Natural killer cell (primary cell): ENCODE measurements at regions not wholly inside any gene's neighbourhood (a gene's known extent, or its start where the extent isn't known, plus 50 kb on each side); places are given as distances from the start of the nearest gene placed in this dataset.

Experiments
- ATAC-seq, 3 donors: fragments of 150-1000 bp in 2 of 3; fragments of 200-7000 bp in 1 of 3; cut with Tn5 transposase; 1 replicate in 1 of 3; 2 replicates in 2 of 3; pipeline ENCODE4 v1.10.0; 2021; ENCODE audit warnings: mild to moderate bottlenecking in 2 of 3, moderate library complexity in 2 of 3
- DNase-seq, 2 donors: peaks; one replicate each; pipeline versions ENCODE4 v3.0.0 to v3.0.0-alpha.2; 2013 to 2021; ENCODE audit warnings: mixed read lengths in 1 of 2
- H3K27ac ChIP-seq: one replicate; pipeline ENCODE4 v1.5.1; 2013; ENCODE audit warnings: mild to moderate bottlenecking, low read length
- H3K27me3 ChIP-seq: one replicate; pipeline ENCODE4 v1.6.1; 2013; ENCODE audit warnings: low read length; ENCODE audit not compliant: control insufficient read depth, insufficient read depth
- H3K36me3 ChIP-seq: one replicate; pipeline ENCODE4 v1.6.1; 2013; ENCODE audit warnings: low read length; ENCODE audit not compliant: control insufficient read depth, insufficient read depth
- H3K4me1 ChIP-seq: one replicate; pipeline ENCODE4 v1.6.1; 2013; ENCODE audit warnings: low read length; ENCODE audit not compliant: control insufficient read depth, insufficient read depth
- H3K4me3 ChIP-seq: one replicate; pipeline ENCODE4 v1.5.1; 2013; ENCODE audit warnings: low read length
- H3K9me3 ChIP-seq: one replicate; pipeline ENCODE4 v1.6.1; 2013; ENCODE audit warnings: low read length; ENCODE audit not compliant: control insufficient read depth, insufficient read depth
- H3K27ac Mint-ChIP-seq, 2 donors: one replicate each; pipeline ENCODE4 v1.8.0; 2022; ENCODE audit warnings: mild to moderate bottlenecking in 2 of 2, mixed read lengths in 2 of 2, moderate library complexity in 1 of 2
- H3K27me3 Mint-ChIP-seq, 2 donors: one replicate each; pipeline ENCODE4 v1.8.0; 2022; ENCODE audit warnings: low read depth in 2 of 2, mixed read lengths in 2 of 2
- H3K36me3 Mint-ChIP-seq: one replicate; pipeline ENCODE4 v1.8.0; 2022; ENCODE audit warnings: mixed read lengths
- H3K4me1 Mint-ChIP-seq, 2 donors: one replicate each; pipeline ENCODE4 v1.8.0; 2022; ENCODE audit warnings: mixed read lengths in 2 of 2
- H3K4me3 Mint-ChIP-seq: one replicate; pipeline ENCODE4 v1.8.0; 2022; ENCODE audit warnings: mild to moderate bottlenecking, moderate library complexity, mixed read lengths
- H3K9me3 Mint-ChIP-seq, 2 donors: one replicate each; pipeline ENCODE4 v1.8.0; 2022; ENCODE audit warnings: mixed read lengths in 2 of 2
- CTCF ChIP-seq: fragments of 200-600 bp; IDR thresholded peaks from one replicate; pipeline ENCODE4 v1.8.0; 2022; ENCODE audit warnings: antibody characterized with exemption
- WGBS: methylation state at CpG from one replicate; pipeline ENCODE4 v1.1.7; 2013; ENCODE audit warnings: missing lambda C conversion rate; ENCODE audit not compliant: insufficient coverage; 5-methylcytosine and 5-hydroxymethylcytosine counted together
- intact Hi-C: fragments of 100-400 bp; cut with micrococcal nuclease; formaldehyde crosslinking; loops from one replicate; pipeline ENCODE4 v1.14.2; 2022

DNA sequence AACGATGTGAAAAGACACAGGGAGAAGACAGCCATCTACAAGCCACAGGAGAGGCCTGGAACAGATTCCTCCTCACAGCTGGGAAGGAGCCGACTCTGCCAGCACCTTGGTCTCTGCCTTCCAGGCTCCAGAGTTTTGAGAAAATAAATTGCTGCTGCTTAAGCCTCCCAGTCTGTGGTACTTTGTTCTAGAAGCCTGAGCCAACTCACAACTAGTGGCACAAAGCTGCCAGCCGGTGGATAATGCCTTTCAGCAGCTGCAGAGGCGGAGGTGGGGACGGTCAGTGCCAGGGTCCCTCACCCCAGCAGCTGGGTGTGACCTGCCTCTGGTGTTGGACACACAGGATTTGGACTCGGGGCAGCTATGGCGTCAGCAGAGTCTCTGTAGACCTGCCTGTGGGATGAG is 255.4 kb upstream of the PITRM1 start:
- Mint-ChIP-seq H3K9me3 (peaks cover 0 to 3% of the 10 kb centered on the region in 2 donors), H3K27ac (no peak overlapping the region), H3K4me3 (no peak overlapping the region), H3K27me3 (peaks cover 0 to 20% of the 10 kb centered on the region in 2 donors), H3K4me1 (peaks cover 6 to 28% of the 10 kb centered on the region in 2 donors), H3K36me3 (no peaks in the 10 kb centered on the region)
- Histone ChIP-seq H3K27me3 (no peaks in the 10 kb centered on the region), H3K27ac (no peak overlapping the region), H3K36me3 (no peaks in the 10 kb centered on the region), H3K4me1 (no peaks in the 10 kb centered on the region), H3K9me3 (no peaks in the 10 kb centered on the region), H3K4me3 (no peak overlapping the region)
- ATAC-seq (no peak), DNase-seq (no peak)
- no peak for TF ChIP-seq CTCF
- 92% methylated on average over 7 of the region's 7 CpGs for WGBS
- intact Hi-C loops, result no loop called here

- peaks cover 0 to 3% of the 10 kb centered on the region in 2 donors for H3K9me3 Mint-ChIP-seq
- H3K27ac Mint-ChIP-seq, result no peak overlapping the region
- WGBS, result 92% methylated on average over 2 of the region's 2 CpGs
- peaks cover 8 to 34% of the 10 kb centered on the region in 2 donors for H3K4me1 Mint-ChIP-seq
- intact Hi-C loops, result no loop called here
- H3K27me3 Mint-ChIP-seq, result peaks cover 0 to 20% of the 10 kb centered on the region in 2 donors
- ATAC-seq (no peak), DNase-seq (no peak)
- no peaks in the 10 kb centered on the region for H3K36me3 Mint-ChIP-seq
- no peak overlapping the region for H3K4me3 ChIP-seq
- TF ChIP-seq CTCF, result no peak
- no peak overlapping the region for H3K27ac ChIP-seq
- H3K4me3 Mint-ChIP-seq, result no peak overlapping the region
- H3K36me3 ChIP-seq, result no peaks in the 10 kb centered on the region
- peaks cover under 1% of the 10 kb centered on the region for H3K4me1 ChIP-seq
- H3K27me3 ChIP-seq, result no peaks in the 10 kb centered on the region
- H3K9me3 ChIP-seq, result no peaks in the 10 kb centered on the region
These were observed 254.8 kb upstream of the PITRM1 start for GRCh38 chr10:3427347-3427746.

DNA sequence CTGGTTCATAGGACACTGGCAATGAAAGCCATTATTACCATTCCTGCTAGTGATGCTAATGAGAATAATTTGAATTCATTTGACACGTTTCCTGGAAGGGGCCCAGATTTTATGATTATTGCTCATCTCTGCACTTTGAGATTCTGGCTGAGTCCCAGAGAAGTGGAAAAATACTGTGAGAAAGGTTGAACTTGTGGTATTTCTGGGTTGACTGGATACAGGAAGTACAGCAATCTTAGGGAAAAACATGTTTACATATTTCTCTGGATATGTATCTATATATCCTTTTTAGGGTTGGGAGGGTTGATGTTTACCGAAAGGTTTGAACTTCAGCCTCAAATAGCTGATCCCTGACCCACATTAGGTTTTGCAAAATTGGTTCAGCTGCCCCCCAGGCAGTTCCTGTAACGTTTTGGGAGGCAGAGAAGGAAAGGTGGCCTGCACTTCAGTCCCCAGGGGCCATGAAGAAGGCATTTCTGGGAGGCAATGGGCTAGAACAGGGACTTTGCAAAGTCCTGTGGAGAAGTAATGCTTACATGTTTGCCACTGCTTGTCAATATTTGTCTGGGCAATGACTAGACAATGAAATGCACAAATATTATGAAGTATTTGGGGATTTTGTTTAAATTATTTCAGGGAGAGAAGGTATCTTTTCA is 253.7 kb upstream of the PITRM1 start:
- Mint-ChIP-seq H3K9me3 (peaks cover 0 to 3% of the 10 kb centered on the region in 2 donors), H3K4me1 (peaks cover 15 to 44% of the 10 kb centered on the region in 2 donors), H3K4me3 (no peak overlapping the region), H3K27ac (no peak overlapping the region), H3K36me3 (no peaks in the 10 kb centered on the region), H3K27me3 (peaks cover 0 to 20% of the 10 kb centered on the region in 2 donors)
- Histone ChIP-seq H3K27ac (no peak overlapping the region), H3K4me3 (no peak overlapping the region), H3K27me3 (no peaks in the 10 kb centered on the region), H3K36me3 (no peaks in the 10 kb centered on the region), H3K4me1 (peaks cover 8% of the 10 kb centered on the region), H3K9me3 (no peaks in the 10 kb centered on the region)
- no peak for ATAC-seq
- intact Hi-C loops, result no loop called here
- TF ChIP-seq CTCF, result no peak
- WGBS, result 75% methylated on average over 3 of the region's 3 CpGs
- no peak for DNase-seq

DNA sequence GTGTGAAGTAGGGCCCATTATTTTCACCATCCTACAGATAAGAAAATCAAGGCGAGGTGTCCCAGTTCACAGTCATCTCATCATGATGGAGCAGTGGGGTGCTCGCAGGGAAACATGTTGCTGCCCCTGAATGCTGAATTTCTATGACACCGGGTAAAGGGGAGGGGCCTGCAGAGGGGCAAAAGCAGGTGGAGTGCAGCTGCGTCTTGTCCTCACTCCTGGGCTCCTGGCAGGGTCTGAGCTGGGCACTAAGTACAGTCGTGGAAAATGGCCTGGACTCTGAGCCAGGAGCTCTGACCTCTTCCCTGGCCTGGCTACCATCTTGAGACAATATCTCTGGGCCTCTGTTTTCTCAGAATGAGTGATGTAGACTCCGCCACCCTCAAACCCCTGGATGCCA is 253.1 kb upstream of the PITRM1 start:
- H3K4me3 ChIP-seq, result no peak overlapping the region
- Mint-ChIP-seq H3K36me3 (no peaks in the 10 kb centered on the region), H3K27ac (no peak overlapping the region), H3K9me3 (no peaks in the 10 kb centered on the region), H3K27me3 (peaks cover 0 to 22% of the 10 kb centered on the region in 2 donors), H3K4me3 (no peak overlapping the region), H3K4me1 (peaks cover 13 to 44% of the 10 kb centered on the region in 2 donors)
- 93% methylated on average over 6 of the region's 6 CpGs for WGBS
- H3K4me1 ChIP-seq, result peaks cover 9% of the 10 kb centered on the region
- no peak for DNase-seq
- H3K27ac ChIP-seq, result no peak overlapping the region
- no peak for ATAC-seq
- no peaks in the 10 kb centered on the region for H3K9me3 ChIP-seq
- H3K27me3 ChIP-seq, result no peaks in the 10 kb centered on the region
- TF ChIP-seq CTCF, result no peak
- H3K36me3 ChIP-seq, result no peaks in the 10 kb centered on the region
- intact Hi-C loops, result no loop called here
